MM.1S (cell line): ENCODE measurements at regions not wholly inside any gene's neighbourhood (a gene's known extent, or its start where the extent isn't known, plus 50 kb on each side); places are given as distances from the start of the nearest gene placed in this dataset.

Source experiments
- EZH2 ChIP-seq: fragments of 300-600 bp; sonication (generic); optimal IDR thresholded peaks from 2 replicates; pipeline ENCODE3; 2017; ENCODE audit warnings: low read depth, mild to moderate bottlenecking, antibody characterized with exemption, low read length, mixed read lengths
- TF ChIP-seq, protein P1 (sequence below): fragments of 300-600 bp; sonication (generic); IDR thresholded peaks from 2 replicates; pipeline ENCODE4 v1.5.1; 2016; ENCODE audit warnings: antibody characterized with exemption, low read length, mixed read lengths

DNA sequence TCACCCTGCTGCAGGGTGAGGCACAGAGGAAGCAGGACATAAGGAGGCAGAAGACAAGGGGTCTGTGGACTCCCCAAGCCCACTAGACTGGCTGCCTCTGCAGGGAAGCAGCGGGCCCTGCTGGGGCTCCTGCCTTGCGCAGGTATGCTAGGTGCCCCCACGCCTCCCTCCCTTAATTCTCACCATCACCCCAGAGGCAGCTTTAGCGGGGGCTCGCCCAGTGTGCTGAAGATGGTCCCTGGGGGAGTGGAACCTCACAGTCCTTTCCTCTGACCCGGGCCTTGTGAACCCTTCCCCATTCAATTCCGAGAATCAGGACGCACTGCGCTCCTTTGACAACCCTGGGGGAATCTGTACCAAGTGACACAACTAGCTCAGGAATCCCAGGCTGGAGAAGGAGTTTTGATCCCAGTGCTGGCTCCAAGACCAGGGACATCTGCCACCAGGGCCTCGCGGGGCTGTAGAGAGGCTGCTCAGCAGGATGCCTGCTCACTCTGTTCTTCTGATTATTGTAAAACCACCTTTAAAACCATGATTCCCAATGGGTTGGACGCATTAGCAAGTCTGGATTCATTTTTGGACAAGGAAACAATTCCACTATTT, 468.4 kb downstream of the TCERG1L start:
- TF ChIP-seq, protein P1, sequence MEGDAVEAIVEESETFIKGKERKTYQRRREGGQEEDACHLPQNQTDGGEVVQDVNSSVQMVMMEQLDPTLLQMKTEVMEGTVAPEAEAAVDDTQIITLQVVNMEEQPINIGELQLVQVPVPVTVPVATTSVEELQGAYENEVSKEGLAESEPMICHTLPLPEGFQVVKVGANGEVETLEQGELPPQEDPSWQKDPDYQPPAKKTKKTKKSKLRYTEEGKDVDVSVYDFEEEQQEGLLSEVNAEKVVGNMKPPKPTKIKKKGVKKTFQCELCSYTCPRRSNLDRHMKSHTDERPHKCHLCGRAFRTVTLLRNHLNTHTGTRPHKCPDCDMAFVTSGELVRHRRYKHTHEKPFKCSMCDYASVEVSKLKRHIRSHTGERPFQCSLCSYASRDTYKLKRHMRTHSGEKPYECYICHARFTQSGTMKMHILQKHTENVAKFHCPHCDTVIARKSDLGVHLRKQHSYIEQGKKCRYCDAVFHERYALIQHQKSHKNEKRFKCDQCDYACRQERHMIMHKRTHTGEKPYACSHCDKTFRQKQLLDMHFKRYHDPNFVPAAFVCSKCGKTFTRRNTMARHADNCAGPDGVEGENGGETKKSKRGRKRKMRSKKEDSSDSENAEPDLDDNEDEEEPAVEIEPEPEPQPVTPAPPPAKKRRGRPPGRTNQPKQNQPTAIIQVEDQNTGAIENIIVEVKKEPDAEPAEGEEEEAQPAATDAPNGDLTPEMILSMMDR: no peak
- TF ChIP-seq EZH2: no peak
